HG02981 (cell line): ENCODE measurements at regions not wholly inside any gene's neighbourhood (a gene's known extent, or its start where the extent isn't known, plus 50 kb on each side); places are given as distances from the start of the nearest gene placed in this dataset.

Experiments used
- ATAC-seq: cut with Tn5 transposase; IDR thresholded peaks from one replicate; pipeline ENCODE4 v1.9.1; 2021; ENCODE audit warnings: mild to moderate bottlenecking, moderate library complexity; ENCODE audit not compliant: unreplicated experiment

GRCh38 chr15:93252780-93253179 is 163.8 kb upstream of the RGMA start:
- ATAC-seq = no peak

GRCh38 chr15:93250950-93251349 is 161.9 kb upstream of the RGMA start:
- ATAC-seq = no peak

GRCh38 chr15:93250209-93250608 is 161.2 kb upstream of the RGMA start:
- ATAC-seq = no peak

GRCh38 chr15:93249623-93250022 is 160.6 kb upstream of the RGMA start:
- ATAC-seq = no peak

GRCh38 chr15:93247466-93248121 is 158.6 kb upstream of the RGMA start:
- no peak for ATAC-seq

GRCh38 chr15:93246266-93247242 is 157.5 kb upstream of the RGMA start:
- ATAC-seq = no peak

GRCh38 chr15:93245661-93246042 is 156.6 kb upstream of the RGMA start:
- ATAC-seq = no peak

- ATAC-seq = no peak
These were observed 156.0 kb upstream of the RGMA start for GRCh38 chr15:93244696-93245660.

GRCh38 chr15:93243573-93243972 is 154.6 kb upstream of the RGMA start:
- ATAC-seq = no peak

- ATAC-seq = no peak
These were observed 152.9 kb upstream of the RGMA start for GRCh38 chr15:93241696-93242585.

- no peak for ATAC-seq
These were observed 151.0 kb upstream of the RGMA start for GRCh38 chr15:93239993-93240392.

GRCh38 chr15:93239591-93239990 is 150.6 kb upstream of the RGMA start:
- ATAC-seq = no peak

- no peak for ATAC-seq
These were observed 149.6 kb upstream of the RGMA start for GRCh38 chr15:93238641-93239040.

- ATAC-seq = no peak
These were observed 147.1 kb upstream of the RGMA start for GRCh38 chr15:93235926-93236780.

GRCh38 chr15:93235269-93235668 is 146.3 kb upstream of the RGMA start:
- ATAC-seq = no peak

GRCh38 chr15:93233710-93234109 is 144.7 kb upstream of the RGMA start:
- no peak for ATAC-seq

- no peak for ATAC-seq
These were observed 143.8 kb upstream of the RGMA start for GRCh38 chr15:93232845-93233244.

- ATAC-seq = no peak
These were observed 143.0 kb upstream of the RGMA start for GRCh38 chr15:93231994-93232393.

- no peak for ATAC-seq
These were observed 142.4 kb upstream of the RGMA start for GRCh38 chr15:93231261-93231925.
